ENCODE measurements at regions not wholly inside any gene's neighbourhood (a gene's known extent, or its start where the extent isn't known, plus 50 kb on each side); places are given as distances from the start of the nearest gene placed in this dataset.

- POLR2A ChIA-PET (ENCODE audit: unreplicated experiment): no interaction called here
- no TSS peak for BruUV-seq (replicated peaks)
- dilution Hi-C loops (cut with HindIII; ENCODE audit: low sequenced_read_pairs, unreplicated experiment): no loop called here
Observed at GRCh38 chr4:122996350-122996749, 74.0 kb upstream of the NUDT6 start.

More at GRCh38 chr4:122996350-122996749, 74.0 kb upstream of the NUDT6 start:
- TF ChIP-seq POLR2A (IDR thresholded peaks at IDR 0.05; ENCODE audit: low read depth, low read length): no peak
- no peak for TF ChIP-seq FOS (IDR thresholded peaks at IDR 0.05; ENCODE audit: low read depth, low read length)
- H2AK5ac ChIP-seq (ENCODE audit: low read depth, low read length): no peak overlapping the region
- H2BK15ac ChIP-seq (ENCODE audit: low read depth, low read length): no peak overlapping the region
- no peak overlapping the region for H3K23ac ChIP-seq (ENCODE audit: low read depth, low read length)
- no peak overlapping the region for H3K56ac ChIP-seq (ENCODE audit: extremely low read depth, insufficient read depth, low read length)
- no peak overlapping the region for H2BK20ac ChIP-seq (ENCODE audit: low read depth, low read length)
- H3K27ac ChIP-seq (ENCODE audit: insufficient read depth, low read length): no peak overlapping the region
- H4K20me1 ChIP-seq (ENCODE audit: insufficient read depth, low read length): no peaks in the 10 kb centered on the region
- H2AK9ac ChIP-seq (replicated peaks; ENCODE audit: low read depth, low read length, poor library complexity): no peak overlapping the region
- H2BK120ac ChIP-seq (ENCODE audit: low read depth, low read length): no peak overlapping the region
- 83% methylated on average over 1 of the region's 1 CpG; no CpG with 5 or more reads in 1 of the 2 experiments for WGBS, 2 experiments (ENCODE audit: extremely low coverage in 2 of 2, insufficient read length in 1 of 2)
- intact Hi-C loops (cut with micrococcal nuclease): no loop called here
- H3K14ac ChIP-seq (replicated peaks; ENCODE audit: low read depth, low read length): no peak overlapping the region
- no peak overlapping the region for H2BK5ac ChIP-seq (ENCODE audit: low read depth, low read length, poor library complexity, severe bottlenecking)
- H3K9ac ChIP-seq (ENCODE audit: low read depth, low read length): no peak overlapping the region
- H3K4me3 ChIP-seq (ENCODE audit: insufficient read depth, low read depth, low read length): no peak overlapping the region
- H3K9me1 ChIP-seq (ENCODE audit: insufficient read depth, low read length): no peaks in the 10 kb centered on the region
- H3K4me1 ChIP-seq (ENCODE audit: control insufficient read depth, insufficient read depth, low read length): no peaks in the 10 kb centered on the region
- H4K5ac ChIP-seq (ENCODE audit: low read depth, low read length): no peak overlapping the region
- ATAC-seq (ENCODE audit: low read depth): no peak
- DNase-seq: no peak
- no peak overlapping the region for H2AFZ ChIP-seq (replicated peaks; ENCODE audit: low read length, poor library complexity)
- no peak overlapping the region for H4K91ac ChIP-seq (ENCODE audit: insufficient read depth, low read depth, low read length)
- in situ Hi-C loops (cut with MboI; ENCODE audit: low sequenced_read_pairs): no loop called here
- H4K8ac ChIP-seq (ENCODE audit: low read depth in 2 of 2, low read length in 2 of 2): no peak overlapping the region
- H3K79me1 ChIP-seq (ENCODE audit: low read depth in 1 of 2, low read length in 2 of 2): 0 out of 4 replicates have a peak, but pooled peaks cover 0 to under 1% of the 10 kb centered on the region in 2 experiments
- no peak overlapping the region for H3K4me2 ChIP-seq (ENCODE audit: low read depth, low read length)
- no peak overlapping the region for H3K18ac ChIP-seq (ENCODE audit: low read depth, low read length)
- CTCF ChIA-PET: no interaction called here
- H3K36me3 ChIP-seq (ENCODE audit: control insufficient read depth, insufficient read depth, low read length): no peaks in the 10 kb centered on the region
- no peaks in the 10 kb centered on the region for H3K27me3 ChIP-seq (ENCODE audit: control insufficient read depth, insufficient read depth, low read length)
- no peaks in the 10 kb centered on the region for H3K9me3 ChIP-seq (ENCODE audit: control insufficient read depth, insufficient read depth, low read length)
- H3K4ac ChIP-seq (ENCODE audit: low read depth, low read length): no peak overlapping the region
